ENCODE measurements at regions not wholly inside any gene's neighbourhood (a gene's known extent, or its start where the extent isn't known, plus 50 kb on each side); places are given as distances from the start of the nearest gene placed in this dataset.

GRCh38 chr13:103222683-103223082 is 156.5 kb upstream of the SLC10A2 start:
- no peaks in the 10 kb centered on the region for H3K27me3 ChIP-seq
- no peaks in the 10 kb centered on the region for H3K9me3 ChIP-seq
- DNase-seq, result no peak
- no peaks in the 10 kb centered on the region for H3K36me3 ChIP-seq
- no peak overlapping the region for H3K4me3 ChIP-seq
- intact Hi-C loops (cut with DNase I), result no loop called here
- WGBS, 2 donors, result 79 to 83% methylated on average over 4 of the region's 4 CpGs
- H3K27ac ChIP-seq, result no peak overlapping the region
- no peaks in the 10 kb centered on the region for H3K4me1 ChIP-seq
- TF ChIP-seq, protein P1, sequence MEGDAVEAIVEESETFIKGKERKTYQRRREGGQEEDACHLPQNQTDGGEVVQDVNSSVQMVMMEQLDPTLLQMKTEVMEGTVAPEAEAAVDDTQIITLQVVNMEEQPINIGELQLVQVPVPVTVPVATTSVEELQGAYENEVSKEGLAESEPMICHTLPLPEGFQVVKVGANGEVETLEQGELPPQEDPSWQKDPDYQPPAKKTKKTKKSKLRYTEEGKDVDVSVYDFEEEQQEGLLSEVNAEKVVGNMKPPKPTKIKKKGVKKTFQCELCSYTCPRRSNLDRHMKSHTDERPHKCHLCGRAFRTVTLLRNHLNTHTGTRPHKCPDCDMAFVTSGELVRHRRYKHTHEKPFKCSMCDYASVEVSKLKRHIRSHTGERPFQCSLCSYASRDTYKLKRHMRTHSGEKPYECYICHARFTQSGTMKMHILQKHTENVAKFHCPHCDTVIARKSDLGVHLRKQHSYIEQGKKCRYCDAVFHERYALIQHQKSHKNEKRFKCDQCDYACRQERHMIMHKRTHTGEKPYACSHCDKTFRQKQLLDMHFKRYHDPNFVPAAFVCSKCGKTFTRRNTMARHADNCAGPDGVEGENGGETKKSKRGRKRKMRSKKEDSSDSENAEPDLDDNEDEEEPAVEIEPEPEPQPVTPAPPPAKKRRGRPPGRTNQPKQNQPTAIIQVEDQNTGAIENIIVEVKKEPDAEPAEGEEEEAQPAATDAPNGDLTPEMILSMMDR (IDR thresholded peaks at IDR 0.05), result no peak
- TF ChIP-seq POLR2A (IDR thresholded peaks at IDR 0.05) (no peak), EP300 (IDR thresholded peaks at IDR 0.05) (no peak), POLR2AphosphoS5 (IDR thresholded peaks at IDR 0.05) (no peak)

- Histone ChIP-seq H3K36me3 (no peaks in the 10 kb centered on the region), H3K27me3 (no peaks in the 10 kb centered on the region), H3K9me3 (no peaks in the 10 kb centered on the region), H3K4me1 (no peaks in the 10 kb centered on the region), H3K4me3 (no peak overlapping the region), H3K27ac (no peak overlapping the region)
- TF ChIP-seq POLR2AphosphoS5 (IDR thresholded peaks at IDR 0.05) (no peak), EP300 (IDR thresholded peaks at IDR 0.05) (no peak), POLR2A (IDR thresholded peaks at IDR 0.05) (no peak)
- TF ChIP-seq, protein P1 (IDR thresholded peaks at IDR 0.05), result no peak
- intact Hi-C loops (cut with DNase I), result no loop called here
- WGBS, 2 donors, result 83 to 94% methylated on average over 1 of the region's 1 CpG
- no peak for DNase-seq
Measured at GRCh38 chr13:103218253-103218652, 152.0 kb upstream of the SLC10A2 start.

- DNase-seq, result no peak
- H3K4me3 ChIP-seq, result no peak overlapping the region
- H3K4me1 ChIP-seq, result no peaks in the 10 kb centered on the region
- intact Hi-C loops (cut with DNase I), result no loop called here
- no peaks in the 10 kb centered on the region for H3K9me3 ChIP-seq
- H3K27me3 ChIP-seq, result no peaks in the 10 kb centered on the region
- H3K36me3 ChIP-seq, result no peaks in the 10 kb centered on the region
- no peak overlapping the region for H3K27ac ChIP-seq
- WGBS, 2 donors, result 69 to 75% methylated on average over 7 of the region's 7 CpGs
- TF ChIP-seq EP300 (IDR thresholded peaks at IDR 0.05) (no peak), POLR2AphosphoS5 (IDR thresholded peaks at IDR 0.05) (no peak), POLR2A (IDR thresholded peaks at IDR 0.05) (no peak)
- TF ChIP-seq, protein P1 (IDR thresholded peaks at IDR 0.05), result no peak
Measured at GRCh38 chr13:103213152-103213551, 146.9 kb upstream of the SLC10A2 start.

DNA sequence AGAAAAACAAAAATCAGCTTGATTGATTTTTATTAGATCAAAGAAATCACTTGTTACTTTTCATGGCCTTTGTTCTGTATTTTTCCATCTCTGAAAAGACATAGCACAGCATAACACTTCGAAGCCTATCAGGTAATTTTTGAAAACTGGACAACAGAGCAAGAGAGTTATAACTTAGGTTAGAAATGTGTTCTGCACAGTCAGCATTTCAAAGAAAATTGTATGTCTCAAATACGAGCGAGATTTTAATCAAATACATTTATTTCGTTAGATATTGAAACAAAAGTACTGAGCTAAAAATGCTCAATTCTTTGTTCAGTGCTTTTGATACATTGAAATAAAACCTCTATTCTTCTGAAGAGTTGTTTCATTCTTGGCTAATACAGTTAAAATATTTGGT is 144.1 kb upstream of the SLC10A2 start:
- TF ChIP-seq, protein P1 (IDR thresholded peaks at IDR 0.05), result no peak
- TF ChIP-seq POLR2A (IDR thresholded peaks at IDR 0.05), result no peak
- TF ChIP-seq POLR2AphosphoS5 (IDR thresholded peaks at IDR 0.05), result no peak
- no peak for TF ChIP-seq EP300 (IDR thresholded peaks at IDR 0.05)
- H3K9me3 ChIP-seq, result no peaks in the 10 kb centered on the region
- intact Hi-C loops (cut with DNase I), result no loop called here
- no peaks in the 10 kb centered on the region for H3K36me3 ChIP-seq
- H3K4me1 ChIP-seq, result no peaks in the 10 kb centered on the region
- no peak overlapping the region for H3K4me3 ChIP-seq
- no peaks in the 10 kb centered on the region for H3K27me3 ChIP-seq
- WGBS, 2 donors, result 81 to 95% methylated on average over 4 of the region's 4 CpGs
- DNase-seq, result no peak
- H3K27ac ChIP-seq, result no peak overlapping the region

DNA sequence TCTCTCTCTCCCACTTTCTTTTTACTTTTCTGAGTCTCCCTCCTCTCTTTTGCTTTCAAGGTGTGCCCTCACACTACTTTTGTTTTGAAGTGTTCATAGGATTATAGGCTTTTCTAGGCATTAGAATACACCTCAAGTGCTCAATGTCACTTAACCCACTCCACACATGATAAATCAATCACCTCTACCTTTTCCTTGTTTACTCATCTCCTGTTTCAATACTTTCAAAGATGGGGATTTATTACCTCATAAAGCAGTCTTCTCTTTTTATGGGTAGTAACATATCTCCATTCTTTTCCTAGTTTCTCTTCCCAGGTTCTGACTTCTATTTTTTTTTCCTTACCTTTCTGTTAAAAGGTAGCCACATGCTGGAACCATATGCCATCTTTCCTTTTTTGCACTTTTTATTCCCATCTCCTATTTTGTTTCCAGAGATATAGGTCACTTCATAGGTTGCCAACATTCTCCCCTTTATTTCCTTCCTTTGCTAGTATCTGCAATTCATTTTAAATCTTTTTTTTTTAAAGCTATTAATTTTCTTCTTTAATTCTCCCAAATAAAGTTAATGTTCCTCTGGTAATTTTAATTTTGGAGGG is 137.6 kb upstream of the SLC10A2 start:
- TF ChIP-seq, protein P1 (IDR thresholded peaks at IDR 0.05), result no peak
- TF ChIP-seq EP300 (IDR thresholded peaks at IDR 0.05), result no peak
- no peak for TF ChIP-seq POLR2AphosphoS5 (IDR thresholded peaks at IDR 0.05)
- no peak for TF ChIP-seq POLR2A (IDR thresholded peaks at IDR 0.05)
- intact Hi-C loops (cut with DNase I), result no loop called here

More for the DNA sequence above, 137.6 kb upstream of the SLC10A2 start:
- Histone ChIP-seq H3K27me3 (no peaks in the 10 kb centered on the region), H3K4me1 (no peaks in the 10 kb centered on the region), H3K9me3 (no peaks in the 10 kb centered on the region), H3K27ac (no peak overlapping the region), H3K36me3 (no peaks in the 10 kb centered on the region), H3K4me3 (no peak overlapping the region)
- DNase-seq, result no peak
